ENCODE measurements at regions not wholly inside any gene's neighbourhood (a gene's known extent, or its start where the extent isn't known, plus 50 kb on each side); places are given as distances from the start of the nearest gene placed in this dataset.
"Not testable (repeated sequence)": the region's sequence is repeated elsewhere in the genome, so short reads cannot be mapped to it uniquely, and the experiment has no call there.

GRCh38 chr5:45109062-45109461 is 300.3 kb downstream of the MRPS30 start:
- H3K27ac ChIP-seq (ENCODE audit: insufficient read depth in 1 of 2, low read depth in 1 of 2, low read length in 2 of 2, poor library complexity in 1 of 2, severe bottlenecking in 2 of 2) = no peak overlapping the region
- DNase-seq = no peak
- POLR2A ChIA-PET = no interaction called here
- no peaks in the 10 kb centered on the region for H3K9me3 ChIP-seq (ENCODE audit: control extremely low read depth in 1 of 5, control insufficient read depth in 4 of 5, insufficient read depth in 2 of 5, low read depth in 1 of 5, low read length in 4 of 5)
- H3K4me3 ChIP-seq (ENCODE audit: control insufficient read depth in 1 of 7, extremely low read depth in 1 of 7, insufficient read depth in 4 of 7, low read depth in 2 of 7, low read length in 6 of 7) = no peak overlapping the region
- H3K27me3 ChIP-seq (replicated peaks in 2 of 5; ENCODE audit: control insufficient read depth in 4 of 5, insufficient read depth in 5 of 5, low read length in 4 of 5) = no peaks in the 10 kb centered on the region
- no peaks in the 10 kb centered on the region for H3K4me1 ChIP-seq (ENCODE audit: control extremely low read depth in 1 of 4, control insufficient read depth in 4 of 4, insufficient read depth in 4 of 4, low read length in 3 of 4)
- no CpG with 5 or more reads among the region's 1 CpG for WGBS (ENCODE audit: insufficient coverage)
- no peaks in the 10 kb centered on the region for H3K36me3 ChIP-seq (ENCODE audit: control insufficient read depth in 4 of 4, insufficient read depth in 4 of 4, low read length in 3 of 4)
- CTCF ChIA-PET = no interaction called here

DNA sequence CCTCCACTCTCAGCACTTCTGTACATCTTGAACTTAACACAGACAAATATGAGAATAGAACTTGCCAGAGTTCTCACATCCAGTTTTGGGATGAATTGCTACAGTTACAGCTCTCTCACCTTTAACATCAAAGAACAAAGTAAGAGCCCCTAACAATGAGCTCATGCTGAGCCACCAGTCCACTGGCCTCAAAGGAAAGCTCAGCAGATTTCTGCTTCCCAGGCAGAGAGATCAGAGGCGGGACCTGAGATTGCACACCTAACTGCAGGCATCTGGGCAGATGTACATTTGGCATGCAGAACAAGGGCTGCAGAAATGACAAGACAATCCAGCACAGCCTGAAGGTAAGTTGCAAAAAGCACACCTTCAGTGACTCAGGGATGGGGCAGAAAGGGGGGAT is 300.9 kb downstream of the MRPS30 start:
- Histone ChIP-seq H3K4me3 (ENCODE audit: control insufficient read depth in 1 of 7, extremely low read depth in 1 of 7, insufficient read depth in 4 of 7, low read depth in 2 of 7, low read length in 6 of 7) (no peak overlapping the region), H3K9me3 (ENCODE audit: control extremely low read depth in 1 of 5, control insufficient read depth in 4 of 5, insufficient read depth in 2 of 5, low read depth in 1 of 5, low read length in 4 of 5) (no peaks in the 10 kb centered on the region), H3K27ac (ENCODE audit: insufficient read depth in 1 of 2, low read depth in 1 of 2, low read length in 2 of 2, poor library complexity in 1 of 2, severe bottlenecking in 2 of 2) (no peak overlapping the region), H3K27me3 (replicated peaks in 2 of 5; ENCODE audit: control insufficient read depth in 4 of 5, insufficient read depth in 5 of 5, low read length in 4 of 5) (no peaks in the 10 kb centered on the region), H3K36me3 (ENCODE audit: control insufficient read depth in 4 of 4, insufficient read depth in 4 of 4, low read length in 3 of 4) (no peaks in the 10 kb centered on the region), H3K4me1 (ENCODE audit: control extremely low read depth in 1 of 4, control insufficient read depth in 4 of 4, insufficient read depth in 4 of 4, low read length in 3 of 4) (no peaks in the 10 kb centered on the region)
- DNase-seq = no peak
- ChIA-PET POLR2A (no interaction called here), CTCF (no interaction called here)
- WGBS (ENCODE audit: insufficient coverage) = 83% methylated on average over 1 of the region's 1 CpG

- Histone ChIP-seq H3K9me3 (ENCODE audit: control extremely low read depth in 1 of 5, control insufficient read depth in 4 of 5, insufficient read depth in 2 of 5, low read depth in 1 of 5, low read length in 4 of 5) (no peaks in the 10 kb centered on the region), H3K27ac (ENCODE audit: insufficient read depth in 1 of 2, low read depth in 1 of 2, low read length in 2 of 2, poor library complexity in 1 of 2, severe bottlenecking in 2 of 2) (no peak overlapping the region), H3K36me3 (ENCODE audit: control insufficient read depth in 4 of 4, insufficient read depth in 4 of 4, low read length in 3 of 4) (no peaks in the 10 kb centered on the region), H3K4me3 (ENCODE audit: control insufficient read depth in 1 of 7, extremely low read depth in 1 of 7, insufficient read depth in 4 of 7, low read depth in 2 of 7, low read length in 6 of 7) (no peak overlapping the region), H3K4me1 (ENCODE audit: control extremely low read depth in 1 of 4, control insufficient read depth in 4 of 4, insufficient read depth in 4 of 4, low read length in 3 of 4) (no peaks in the 10 kb centered on the region), H3K27me3 (replicated peaks in 2 of 5; ENCODE audit: control insufficient read depth in 4 of 5, insufficient read depth in 5 of 5, low read length in 4 of 5) (no peaks in the 10 kb centered on the region)
- CTCF ChIA-PET = no interaction called here
- DNase-seq = no peak
- POLR2A ChIA-PET = no interaction called here
- WGBS (ENCODE audit: insufficient coverage) = 85% methylated on average over 1 of the region's 1 CpG
These were observed 301.7 kb downstream of the MRPS30 start for GRCh38 chr5:45110399-45110798.

DNA sequence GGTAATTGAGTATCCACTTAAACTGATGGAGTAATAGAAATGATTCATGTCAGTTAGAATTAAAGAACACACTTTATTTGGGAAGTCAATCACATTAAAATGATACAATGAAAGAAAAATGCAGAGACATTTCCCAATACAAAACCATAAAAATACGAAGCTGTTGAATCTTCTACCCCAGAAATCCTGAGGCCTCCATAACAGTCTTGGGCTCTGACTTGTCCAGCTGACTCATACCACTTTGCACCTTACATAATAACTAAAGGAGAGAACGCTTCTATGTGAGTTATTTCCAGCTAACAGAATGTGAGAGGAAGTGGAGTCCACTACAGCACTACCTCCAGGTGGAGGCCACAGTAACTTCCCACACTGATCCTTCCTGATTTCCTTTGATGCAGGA is 305.0 kb downstream of the MRPS30 start:
- Histone ChIP-seq H3K4me3 (ENCODE audit: control insufficient read depth in 1 of 7, extremely low read depth in 1 of 7, insufficient read depth in 4 of 7, low read depth in 2 of 7, low read length in 6 of 7) (no peak overlapping the region), H3K27ac (ENCODE audit: insufficient read depth in 1 of 2, low read depth in 1 of 2, low read length in 2 of 2, poor library complexity in 1 of 2, severe bottlenecking in 2 of 2) (no peak overlapping the region), H3K27me3 (replicated peaks in 2 of 5; ENCODE audit: control insufficient read depth in 4 of 5, insufficient read depth in 5 of 5, low read length in 4 of 5) (no peaks in the 10 kb centered on the region), H3K9me3 (ENCODE audit: control extremely low read depth in 1 of 5, control insufficient read depth in 4 of 5, insufficient read depth in 2 of 5, low read depth in 1 of 5, low read length in 4 of 5) (peaks cover 0 to 3% (median 0%) of the 10 kb centered on the region in 5 experiments), H3K36me3 (ENCODE audit: control insufficient read depth in 4 of 4, insufficient read depth in 4 of 4, low read length in 3 of 4) (no peaks in the 10 kb centered on the region), H3K4me1 (ENCODE audit: control extremely low read depth in 1 of 4, control insufficient read depth in 4 of 4, insufficient read depth in 4 of 4, low read length in 3 of 4) (no peaks in the 10 kb centered on the region)
- WGBS (ENCODE audit: insufficient coverage) = no CpG with 5 or more reads among the region's 2 CpGs
- CTCF ChIA-PET = no interaction called here
- POLR2A ChIA-PET = no interaction called here
- DNase-seq = no peak

- no peaks in the 10 kb centered on the region for H3K9me3 ChIP-seq (ENCODE audit: control extremely low read depth in 1 of 5, control insufficient read depth in 4 of 5, insufficient read depth in 2 of 5, low read depth in 1 of 5, low read length in 4 of 5)
- ChIA-PET CTCF (no interaction called here), POLR2A (no interaction called here)
- no peaks in the 10 kb centered on the region for H3K4me1 ChIP-seq (ENCODE audit: control extremely low read depth in 1 of 4, control insufficient read depth in 4 of 4, insufficient read depth in 4 of 4, low read length in 3 of 4)
- no peak overlapping the region for H3K4me3 ChIP-seq (ENCODE audit: control insufficient read depth in 1 of 7, extremely low read depth in 1 of 7, insufficient read depth in 4 of 7, low read depth in 2 of 7, low read length in 6 of 7)
- H3K27ac ChIP-seq (ENCODE audit: insufficient read depth in 1 of 2, low read depth in 1 of 2, low read length in 2 of 2, poor library complexity in 1 of 2, severe bottlenecking in 2 of 2) = no peak overlapping the region
- no peak for DNase-seq
- H3K27me3 ChIP-seq (replicated peaks in 2 of 5; ENCODE audit: control insufficient read depth in 4 of 5, insufficient read depth in 5 of 5, low read length in 4 of 5) = no peaks in the 10 kb centered on the region
- no peaks in the 10 kb centered on the region for H3K36me3 ChIP-seq (ENCODE audit: control insufficient read depth in 4 of 4, insufficient read depth in 4 of 4, low read length in 3 of 4)
- 68% methylated on average over 2 of the region's 2 CpGs for WGBS (ENCODE audit: insufficient coverage)
These were observed 324.2 kb downstream of the MRPS30 start for GRCh38 chr5:45132972-45133371.

DNA sequence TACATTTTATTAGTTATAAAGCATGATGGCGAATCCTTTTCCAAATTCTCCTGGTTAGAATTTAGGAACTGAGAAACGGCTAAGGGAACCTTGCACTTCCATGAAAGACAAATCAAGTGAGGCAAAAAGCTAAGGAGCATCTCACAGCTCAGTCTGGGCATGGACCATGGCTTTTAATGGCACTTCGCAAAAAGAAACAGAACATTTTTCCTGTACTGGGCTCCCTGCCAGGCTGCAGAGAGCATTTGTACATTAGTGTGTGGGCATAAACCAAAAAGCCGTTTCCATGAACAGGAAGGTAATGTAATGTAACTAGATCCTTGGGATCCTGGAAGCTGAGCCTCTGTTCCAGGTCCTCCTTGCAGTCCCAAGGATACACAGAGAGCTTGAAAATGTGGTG is 354.2 kb downstream of the MRPS30 start:
- POLR2A ChIA-PET = no interaction called here
- 52% methylated on average over 3 of the region's 4 CpGs for WGBS (ENCODE audit: insufficient coverage)
- CTCF ChIA-PET = no interaction called here
- Histone ChIP-seq H3K4me3 (ENCODE audit: control insufficient read depth in 1 of 7, extremely low read depth in 1 of 7, insufficient read depth in 4 of 7, low read depth in 2 of 7, low read length in 6 of 7) (no peak overlapping the region), H3K9me3 (ENCODE audit: control extremely low read depth in 1 of 5, control insufficient read depth in 4 of 5, insufficient read depth in 2 of 5, low read depth in 1 of 5, low read length in 4 of 5) (peaks cover 0 to 2% (median 0%) of the 10 kb centered on the region in 5 experiments), H3K4me1 (ENCODE audit: control extremely low read depth in 1 of 4, control insufficient read depth in 4 of 4, insufficient read depth in 4 of 4, low read length in 3 of 4) (no peaks in the 10 kb centered on the region), H3K36me3 (ENCODE audit: control insufficient read depth in 4 of 4, insufficient read depth in 4 of 4, low read length in 3 of 4) (no peaks in the 10 kb centered on the region), H3K27me3 (replicated peaks in 2 of 5; ENCODE audit: control insufficient read depth in 4 of 5, insufficient read depth in 5 of 5, low read length in 4 of 5) (no peaks in the 10 kb centered on the region), H3K27ac (ENCODE audit: insufficient read depth in 1 of 2, low read depth in 1 of 2, low read length in 2 of 2, poor library complexity in 1 of 2, severe bottlenecking in 2 of 2) (no peak overlapping the region)
- no peak for DNase-seq

- H3K36me3 ChIP-seq (ENCODE audit: control insufficient read depth in 4 of 4, insufficient read depth in 4 of 4, low read length in 3 of 4) = no peaks in the 10 kb centered on the region
- no peaks in the 10 kb centered on the region for H3K27me3 ChIP-seq (replicated peaks in 2 of 5; ENCODE audit: control insufficient read depth in 4 of 5, insufficient read depth in 5 of 5, low read length in 4 of 5)
- no peak for DNase-seq
- POLR2A ChIA-PET = no interaction called here
- no peaks in the 10 kb centered on the region for H3K4me1 ChIP-seq (ENCODE audit: control extremely low read depth in 1 of 4, control insufficient read depth in 4 of 4, insufficient read depth in 4 of 4, low read length in 3 of 4)
- CTCF ChIA-PET = no interaction called here
- H3K27ac ChIP-seq (ENCODE audit: insufficient read depth in 1 of 2, low read depth in 1 of 2, low read length in 2 of 2, poor library complexity in 1 of 2, severe bottlenecking in 2 of 2) = no peak overlapping the region
- no peaks in the 10 kb centered on the region for H3K9me3 ChIP-seq (ENCODE audit: control extremely low read depth in 1 of 5, control insufficient read depth in 4 of 5, insufficient read depth in 2 of 5, low read depth in 1 of 5, low read length in 4 of 5)
- no CpG with 5 or more reads among the region's 1 CpG for WGBS (ENCODE audit: insufficient coverage)
- H3K4me3 ChIP-seq (ENCODE audit: control insufficient read depth in 1 of 7, extremely low read depth in 1 of 7, insufficient read depth in 4 of 7, low read depth in 2 of 7, low read length in 6 of 7) = no peak overlapping the region
These were observed 362.8 kb downstream of the MRPS30 start for GRCh38 chr5:45171563-45171962.

- 100% methylated on average over 1 of the region's 11 CpGs for WGBS (ENCODE audit: insufficient coverage)
- CTCF ChIA-PET; H3K27ac ChIP-seq (ENCODE audit: insufficient read depth in 1 of 2, low read depth in 1 of 2, low read length in 2 of 2, poor library complexity in 1 of 2, severe bottlenecking in 2 of 2); H3K4me3 ChIP-seq (ENCODE audit: control insufficient read depth in 1 of 7, extremely low read depth in 1 of 7, insufficient read depth in 4 of 7, low read depth in 2 of 7, low read length in 6 of 7); H3K27me3 ChIP-seq (replicated peaks in 2 of 5; ENCODE audit: control insufficient read depth in 4 of 5, insufficient read depth in 5 of 5, low read length in 4 of 5); H3K36me3 ChIP-seq (ENCODE audit: control insufficient read depth in 4 of 4, insufficient read depth in 4 of 4, low read length in 3 of 4); DNase-seq; H3K4me1 ChIP-seq (ENCODE audit: control extremely low read depth in 1 of 4, control insufficient read depth in 4 of 4, insufficient read depth in 4 of 4, low read length in 3 of 4); POLR2A ChIA-PET; H3K9me3 ChIP-seq (ENCODE audit: control extremely low read depth in 1 of 5, control insufficient read depth in 4 of 5, insufficient read depth in 2 of 5, low read depth in 1 of 5, low read length in 4 of 5): not testable (repeated sequence)
These were observed 363.9 kb downstream of the MRPS30 start for GRCh38 chr5:45172634-45173033.
